NCI-H1105 treated with DMSO at 0.1 percent for 48 hours (cell line): ENCODE measurements at regions not wholly inside any gene's neighbourhood (a gene's known extent, or its start where the extent isn't known, plus 50 kb on each side); places are given as distances from the start of the nearest gene placed in this dataset.
A peak's percentile ranks its signal among the peaks of the same experiment; 100 is the strongest.
"Not testable (repeated sequence)": the region's sequence is repeated elsewhere in the genome, so short reads cannot be mapped to it uniquely, and the experiment has no call there.

Experiments used
- DNase-seq: peaks from one replicate; lab custom pipeline; 2025; lab: John Stamatoyannopoulos, UW

- DNase-seq, result no peak
These were observed 181.9 kb downstream of the MREG start for GRCh38 chr2:215831296-215831913.

GRCh38 chr2:215830304-215830703, 183.0 kb downstream of the MREG start:
- DNase-seq, result no peak

DNA sequence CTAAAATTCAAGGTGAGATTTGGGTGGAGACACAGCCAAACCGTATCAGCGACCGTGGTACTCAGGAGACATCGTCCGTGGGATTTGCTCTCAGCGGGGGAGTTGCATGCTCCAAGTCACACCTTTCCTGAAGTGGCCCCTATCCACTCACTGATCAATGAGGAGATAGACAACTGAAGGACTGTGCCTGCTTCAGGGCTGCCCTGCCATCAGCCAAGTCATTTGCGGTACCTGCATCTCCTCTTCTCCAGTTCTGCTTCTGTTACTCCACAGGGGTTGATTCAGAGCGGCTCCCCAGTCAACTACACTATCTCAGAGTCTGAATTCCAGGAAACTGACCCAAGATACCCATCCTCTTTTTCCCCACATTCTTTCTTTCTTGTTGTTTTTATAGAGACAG, 184.1 kb downstream of the MREG start:
- DNase-seq, result no peak

GRCh38 chr2:215828528-215829184, 184.7 kb downstream of the MREG start:
- DNase-seq, result peak; percentile 26

DNA sequence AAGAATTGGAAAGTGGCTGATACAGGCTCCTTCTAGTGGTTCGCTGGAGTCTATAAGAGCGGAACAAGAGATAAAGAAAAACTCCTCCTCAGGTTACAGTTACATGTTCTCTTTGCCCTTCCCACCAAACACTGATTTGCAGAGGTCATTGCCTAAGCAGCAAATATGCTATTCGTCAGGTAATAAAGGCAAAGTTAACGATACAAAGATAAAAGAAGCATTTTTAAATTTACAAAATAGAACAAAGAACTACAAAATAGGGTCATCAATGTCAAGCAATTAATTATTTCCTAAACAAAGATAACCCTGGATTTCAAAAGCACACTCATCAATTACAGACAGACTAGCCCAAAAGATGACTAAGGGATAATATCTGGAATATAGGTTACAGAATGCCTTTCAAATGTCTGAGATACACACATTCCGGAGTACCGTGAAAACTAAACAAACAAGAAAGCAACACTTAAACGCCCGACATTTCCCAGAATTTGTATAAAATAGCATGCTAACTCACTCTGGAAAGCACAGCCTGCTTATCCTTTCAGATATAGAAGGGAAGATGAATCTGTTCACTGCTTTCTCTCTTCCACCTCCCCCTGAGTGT, 186.4 kb downstream of the MREG start:
- no peak for DNase-seq

DNA sequence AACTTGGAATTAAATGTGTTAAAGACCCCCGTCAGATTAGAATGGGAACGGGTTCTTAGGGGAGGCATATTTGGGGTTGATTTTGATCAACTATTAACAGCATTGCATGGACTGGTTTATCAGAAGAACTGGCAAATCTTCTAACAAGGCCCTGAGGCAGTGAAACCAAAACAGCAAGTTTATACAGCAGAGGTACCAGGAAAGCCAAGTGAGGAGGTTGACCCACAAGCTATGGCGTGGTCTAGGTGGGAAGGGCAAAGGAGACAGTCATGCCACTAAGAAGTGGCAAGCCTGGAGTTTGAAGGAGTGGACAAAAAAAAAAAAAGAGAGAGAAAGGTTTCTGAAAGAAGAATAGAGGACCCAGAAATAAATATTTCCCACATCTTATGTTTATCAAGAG, 187.0 kb downstream of the MREG start:
- DNase-seq, result no peak

DNA sequence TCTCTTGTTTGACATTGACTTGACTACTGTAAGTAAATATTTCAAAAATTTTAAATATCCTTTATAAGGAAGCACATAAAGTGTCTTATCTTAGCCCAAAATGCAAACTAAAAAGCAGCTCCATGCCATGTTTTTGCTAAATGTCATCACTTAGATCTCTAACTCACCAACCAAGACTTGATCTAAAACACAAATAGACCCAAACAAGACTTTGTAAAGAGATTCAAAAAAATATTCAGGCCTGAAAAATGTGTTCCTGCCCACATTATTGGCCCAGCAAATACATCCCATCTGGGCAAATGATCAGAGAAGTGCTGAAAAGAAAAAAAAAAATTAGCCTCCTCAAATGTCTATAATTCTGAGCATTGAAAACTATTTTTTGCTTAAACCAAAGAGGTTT, 187.6 kb downstream of the MREG start:
- no peak for DNase-seq

GRCh38 chr2:215821298-215821697, 192.1 kb downstream of the MREG start:
- not testable (repeated sequence) for DNase-seq

- DNase-seq, result not testable (repeated sequence)
These were observed 193.6 kb downstream of the MREG start for GRCh38 chr2:215819713-215820112.

DNA sequence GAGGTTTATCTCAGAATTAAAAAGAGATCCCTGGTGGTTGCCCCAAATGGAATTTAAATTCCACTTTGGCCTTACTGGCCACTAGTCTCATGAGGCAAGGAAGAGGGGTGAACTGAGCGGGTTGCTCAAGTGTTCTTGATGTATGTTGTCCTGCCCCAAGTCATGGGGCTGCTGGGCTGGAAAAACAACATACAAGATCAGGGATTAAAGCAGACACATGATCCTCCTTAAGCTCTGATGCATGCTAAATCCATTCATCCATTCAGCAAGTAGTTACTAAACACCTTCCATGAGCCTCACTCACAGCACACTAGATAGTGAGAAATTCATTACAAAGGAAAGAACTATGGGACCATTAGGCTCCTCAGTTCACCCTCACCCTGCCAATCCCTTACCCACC, 196.3 kb downstream of the MREG start:
- DNase-seq, result no peak

DNA sequence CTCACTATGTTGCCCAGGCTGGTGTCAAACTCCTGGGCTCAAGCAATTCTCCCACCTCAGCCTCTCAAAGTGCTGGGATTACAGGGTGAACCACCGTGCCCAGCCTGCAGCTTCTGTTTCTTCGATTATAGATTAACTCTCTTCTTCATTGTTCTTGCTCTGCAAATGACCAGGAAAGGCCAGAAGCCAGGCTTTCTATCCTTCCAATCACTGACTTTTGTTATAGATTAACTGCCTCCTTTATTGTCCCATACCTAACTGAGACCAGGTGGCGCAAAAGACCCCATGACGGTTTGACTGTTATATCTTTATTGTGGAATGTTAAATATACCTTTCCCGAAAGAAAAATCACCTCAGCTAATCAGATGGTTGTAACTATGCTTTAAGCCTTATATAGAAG, 196.9 kb downstream of the MREG start:
- no peak for DNase-seq

GRCh38 chr2:215815960-215816359, 197.4 kb downstream of the MREG start:
- DNase-seq, result no peak

GRCh38 chr2:215812966-215813365, 200.4 kb downstream of the MREG start:
- DNase-seq, result no peak

- no peak for DNase-seq
These were observed 201.7 kb downstream of the MREG start for GRCh38 chr2:215811409-215812345.

DNA sequence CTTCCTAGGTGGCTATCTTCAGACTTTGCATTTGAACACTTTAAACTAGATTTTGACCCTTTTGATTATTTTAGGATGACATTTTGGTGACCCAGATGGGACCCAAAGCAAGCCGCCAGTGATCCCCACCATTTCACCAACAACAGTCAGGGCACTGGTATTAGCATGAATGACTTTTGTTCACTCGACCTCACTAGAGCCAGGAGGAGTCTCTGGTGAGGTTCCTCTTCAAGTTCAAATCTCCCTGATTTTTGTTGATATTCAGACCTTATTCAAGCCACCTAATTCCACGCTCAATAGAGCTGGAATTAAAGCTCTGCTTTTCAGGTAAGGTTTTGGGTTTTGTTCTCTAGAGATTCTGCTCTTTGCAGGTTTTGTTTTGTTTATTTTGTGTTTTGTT, 202.3 kb downstream of the MREG start:
- DNase-seq, result no peak

DNA sequence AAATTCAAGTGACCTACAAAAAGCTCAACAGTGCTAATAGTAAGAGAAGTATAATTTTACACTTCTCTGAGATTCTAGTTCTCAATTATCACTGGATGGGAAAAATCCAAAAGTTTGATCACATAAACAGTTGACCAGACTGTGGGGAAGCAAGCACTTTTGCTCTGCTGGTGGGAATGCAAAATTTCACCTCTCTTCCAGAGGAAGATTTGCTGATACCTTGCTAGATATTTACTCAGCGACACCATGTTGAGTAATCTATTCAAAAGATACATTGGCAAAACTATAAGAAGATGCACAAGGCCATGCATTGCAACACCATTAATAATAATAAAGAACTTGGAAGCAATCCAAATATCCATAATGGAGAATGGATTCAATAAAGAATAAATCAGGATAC, 204.4 kb downstream of the MREG start:
- no peak for DNase-seq

DNA sequence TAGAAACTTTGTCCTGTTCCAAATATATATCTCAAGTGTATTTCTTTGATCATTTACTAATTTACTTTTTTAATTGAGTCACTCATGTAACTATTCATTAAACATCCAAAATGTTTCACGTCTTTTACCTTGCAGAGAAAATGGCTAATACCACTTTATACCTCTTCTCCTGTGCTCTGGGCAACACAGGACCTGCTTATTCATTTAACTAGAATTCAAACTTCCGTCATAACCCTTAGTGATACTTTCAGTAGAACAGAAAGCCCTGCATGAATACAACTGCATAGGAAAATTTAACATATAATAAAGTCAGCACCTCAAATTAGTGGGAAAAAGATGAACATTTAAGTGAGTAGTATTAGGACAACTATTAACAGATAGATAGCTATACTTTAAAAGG, 205.2 kb downstream of the MREG start:
- no peak for DNase-seq

DNA sequence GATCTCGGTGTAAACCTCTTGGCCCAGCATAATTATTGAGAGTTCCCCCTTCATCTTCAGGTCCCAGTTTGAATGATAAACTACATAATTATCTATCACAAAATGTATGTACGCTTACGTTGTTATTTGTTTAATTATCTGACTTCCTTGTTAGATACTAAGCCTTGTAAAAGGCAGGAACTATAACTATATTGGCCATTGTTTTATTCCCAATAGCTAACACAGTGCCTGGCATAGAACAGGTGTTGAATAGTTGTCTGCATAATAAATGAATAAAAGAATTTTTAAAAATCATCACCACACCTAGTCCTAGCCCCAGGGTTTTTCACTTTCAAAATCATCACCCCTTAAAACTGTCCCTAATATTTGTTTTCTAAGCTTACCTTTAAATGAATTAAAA, 207.9 kb downstream of the MREG start:
- no peak for DNase-seq

DNA sequence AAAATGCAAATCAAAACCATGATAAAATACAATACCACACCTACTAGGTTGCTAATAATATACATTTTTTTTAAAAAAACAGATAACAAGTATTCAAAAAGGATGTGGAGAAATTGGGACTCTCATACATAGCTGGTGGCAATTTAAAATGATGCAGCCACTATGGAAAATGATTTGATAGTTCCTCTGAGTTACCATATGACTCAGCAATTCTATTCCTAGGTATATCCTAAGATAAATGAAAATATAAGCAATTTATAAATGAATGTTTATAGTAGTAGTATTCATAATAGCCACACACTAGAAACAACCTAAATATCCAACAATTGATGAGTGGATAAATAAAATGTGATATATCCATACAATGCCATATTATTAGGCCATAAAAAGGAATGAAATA, 210.2 kb downstream of the MREG start:
- DNase-seq, result no peak

GRCh38 chr2:215799194-215799593, 214.2 kb downstream of the MREG start:
- no peak for DNase-seq

DNA sequence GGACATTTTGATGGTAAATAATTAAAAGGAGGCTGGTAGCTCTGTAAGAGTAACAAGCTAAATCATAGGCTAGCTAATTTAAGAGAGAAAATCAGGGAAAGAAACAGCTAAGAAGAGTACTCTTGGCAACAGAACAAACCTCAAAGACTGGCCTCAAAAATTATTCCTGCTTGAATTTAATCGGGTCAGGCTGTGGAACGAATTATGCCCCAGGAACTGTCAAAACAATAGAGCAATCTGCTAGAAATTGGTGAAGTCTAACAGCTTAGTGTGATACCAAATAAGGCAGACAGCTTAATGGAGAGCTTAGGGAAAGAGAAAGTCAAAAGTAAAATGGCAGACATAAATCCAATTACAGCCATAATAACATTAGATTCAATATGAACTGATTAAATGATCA, 215.7 kb downstream of the MREG start:
- DNase-seq, result no peak

GRCh38 chr2:215796140-215796855, 217.1 kb downstream of the MREG start:
- peak; percentile 44 for DNase-seq
